Right lobe of liver (tissue), 4 donors: ENCODE measurements at regions not wholly inside any gene's neighbourhood (a gene's known extent, or its start where the extent isn't known, plus 50 kb on each side); places are given as distances from the start of the nearest gene placed in this dataset.

Experiments
- POLR2A ChIP-seq: fragments of 450-650 bp; IDR thresholded peaks from one replicate; pipeline ENCODE4 v1.6.1; 2017; ENCODE audit warnings: antibody characterized with exemption, mild to moderate bottlenecking
- TF ChIP-seq, protein P1 (sequence below), 4 donors: fragments of 200-600 bp in 3 of 4; fragments of 450-650 bp in 1 of 4; IDR thresholded peaks; one replicate each; pipeline versions ENCODE4 v1.5.1 to v1.8.0; 2016 to 2022; ENCODE audit warnings: antibody characterized with exemption in 4 of 4, mild to moderate bottlenecking in 2 of 4
- donor health status: DM: no; HTN: no; CAD: no.
- donor health status: DM: no; HTN: no; CAD: no.
- donor health status: DM: no; HTN: yes; CAD: no.

DNA sequence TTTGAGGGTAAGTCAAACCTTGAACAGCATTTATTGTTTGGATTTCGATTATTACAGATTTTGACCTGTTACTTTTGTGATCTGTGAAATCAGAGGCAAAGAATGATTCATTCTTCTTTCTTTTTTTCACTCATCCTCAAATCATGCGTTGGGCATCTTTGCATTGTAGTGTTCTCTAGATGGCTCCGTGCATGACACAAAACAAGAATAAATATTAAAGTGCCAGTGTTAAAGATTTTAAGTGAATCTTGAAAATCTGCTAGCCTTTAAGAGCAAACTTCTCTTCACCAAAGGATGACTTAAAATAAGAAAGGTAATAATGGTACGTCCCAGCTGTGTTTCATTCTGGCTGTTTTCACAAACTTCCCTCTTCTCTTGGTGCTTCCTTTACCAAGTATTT lies 361.9 kb upstream of the SMARCA2 start:
- TF ChIP-seq, protein P1, sequence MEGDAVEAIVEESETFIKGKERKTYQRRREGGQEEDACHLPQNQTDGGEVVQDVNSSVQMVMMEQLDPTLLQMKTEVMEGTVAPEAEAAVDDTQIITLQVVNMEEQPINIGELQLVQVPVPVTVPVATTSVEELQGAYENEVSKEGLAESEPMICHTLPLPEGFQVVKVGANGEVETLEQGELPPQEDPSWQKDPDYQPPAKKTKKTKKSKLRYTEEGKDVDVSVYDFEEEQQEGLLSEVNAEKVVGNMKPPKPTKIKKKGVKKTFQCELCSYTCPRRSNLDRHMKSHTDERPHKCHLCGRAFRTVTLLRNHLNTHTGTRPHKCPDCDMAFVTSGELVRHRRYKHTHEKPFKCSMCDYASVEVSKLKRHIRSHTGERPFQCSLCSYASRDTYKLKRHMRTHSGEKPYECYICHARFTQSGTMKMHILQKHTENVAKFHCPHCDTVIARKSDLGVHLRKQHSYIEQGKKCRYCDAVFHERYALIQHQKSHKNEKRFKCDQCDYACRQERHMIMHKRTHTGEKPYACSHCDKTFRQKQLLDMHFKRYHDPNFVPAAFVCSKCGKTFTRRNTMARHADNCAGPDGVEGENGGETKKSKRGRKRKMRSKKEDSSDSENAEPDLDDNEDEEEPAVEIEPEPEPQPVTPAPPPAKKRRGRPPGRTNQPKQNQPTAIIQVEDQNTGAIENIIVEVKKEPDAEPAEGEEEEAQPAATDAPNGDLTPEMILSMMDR (IDR thresholded peaks at IDR 0.05) = no peak
- no peak for TF ChIP-seq POLR2A
